Gastrocnemius medialis (tissue), 4 donors: ENCODE measurements at regions not wholly inside any gene's neighbourhood (a gene's known extent, or its start where the extent isn't known, plus 50 kb on each side); places are given as distances from the start of the nearest gene placed in this dataset.

ENCODE experiments used
- ATAC-seq, 2 donors: fragments of 150-250 bp; one replicate each; pipeline ENCODE4 v1.9.1; 2016
- DNase-seq, 2 donors: peaks; one replicate each; pipeline ENCODE4 v3.0.0-alpha.2; 2019
- H3K27ac ChIP-seq, 4 donors: fragments of 200-600 bp; sonication (generic); 1 replicate in 1 of 4; 2 replicates in 3 of 4; pipeline ENCODE4 v1.5.1; 2016 to 2018; ENCODE audit warnings: mild to moderate bottlenecking in 2 of 4, moderate library complexity in 1 of 4
- H3K27me3 ChIP-seq, 3 donors: fragments of 200-600 bp; sonication (generic) in 2 of 3; 1 replicate in 1 of 3; 2 replicates in 2 of 3; pipeline versions ENCODE4 v1.5.1 to v1.6.0; 2016 to 2019; ENCODE audit warnings: mild to moderate bottlenecking in 1 of 3, moderate library complexity in 1 of 3
- H3K36me3 ChIP-seq, 2 donors: fragments of 200-600 bp; sonication (generic) in 1 of 2; one replicate each; pipeline ENCODE4 v1.5.1; 2017 to 2018
- H3K4me1 ChIP-seq, 2 donors: fragments of 200-600 bp; sonication (generic) in 1 of 2; one replicate each; pipeline ENCODE4 v1.5.1; 2016 to 2017; ENCODE audit warnings: mild to moderate bottlenecking in 2 of 2
- H3K4me3 ChIP-seq, 4 donors: fragments of 200-600 bp; sonication (generic) in 3 of 4; 1 replicate in 1 of 4; 2 replicates in 3 of 4; pipeline ENCODE4 v1.5.1; 2016 to 2019; ENCODE audit warnings: mild to moderate bottlenecking in 2 of 4
- H3K9me3 ChIP-seq, 3 donors: fragments of 200-600 bp; sonication (generic) in 2 of 3; 1 replicate in 1 of 3; 2 replicates in 2 of 3; pipeline ENCODE4 v1.5.1; 2016 to 2019
- CTCF ChIP-seq, 5 experiments: fragments of 450-650 bp in 3 of 5; fragments of 200-600 bp in 2 of 5; sonication (generic) in 2 of 5; IDR thresholded peaks in 4 of 5; conservative IDR thresholded peaks in 1 of 5; 1 replicate in 4 of 5; 2 replicates in 1 of 5; pipeline ENCODE4 v1.5.1; 2016 to 2019; ENCODE audit warnings: antibody characterized with exemption in 5 of 5, mild to moderate bottlenecking in 3 of 5, moderate library complexity in 3 of 5
- POLR2A ChIP-seq, 2 donors: fragments of 450-650 bp; IDR thresholded peaks; one replicate each; pipeline ENCODE4 v1.6.1; 2017; ENCODE audit warnings: antibody characterized with exemption in 2 of 2, mild to moderate bottlenecking in 2 of 2, moderate library complexity in 2 of 2
- in situ Hi-C, 4 donors: fragments of 200-750 bp; cut with MboI; loops; one replicate each; pipeline versions ENCODE4 v1.15.0 to v1.8.0; 2017; ENCODE audit warnings: low sequenced_read_pairs in 4 of 4
- intact Hi-C: fragments of 100-400 bp; cut with DNase I; formaldehyde crosslinking; loops from one replicate; pipeline ENCODE4 v1.15.1; 2023; ENCODE audit warnings: low total_unique reads

DNA sequence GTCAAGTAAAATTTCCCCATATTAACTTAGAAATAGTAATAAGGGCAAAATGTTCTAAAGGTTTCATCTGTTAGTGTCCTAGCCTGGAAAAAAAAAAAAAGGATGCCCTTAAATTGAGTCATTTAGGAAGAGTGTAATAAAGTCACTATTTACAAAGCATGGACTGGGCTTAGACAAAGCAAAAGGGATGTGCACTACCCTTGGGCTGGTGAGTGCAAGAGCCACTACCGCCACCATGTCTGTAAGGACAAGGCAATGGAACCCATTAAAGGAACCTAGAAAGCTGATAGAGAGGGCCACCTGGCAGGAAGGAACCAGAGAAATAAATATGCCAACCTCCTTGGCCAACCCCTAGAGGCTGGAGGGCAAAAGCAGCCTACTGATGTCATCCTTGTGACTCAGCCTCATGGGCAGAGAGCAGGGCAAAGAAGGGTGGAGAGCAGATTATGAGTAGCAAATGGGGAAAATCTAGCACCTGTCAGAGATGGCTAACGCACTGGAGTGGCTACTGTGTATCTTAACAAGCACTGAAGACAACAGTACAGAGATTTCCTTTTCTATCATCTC, 59.5 kb upstream of the FUT8 start:
- peaks cover 13 to 24% of the 10 kb centered on the region in 2 donors for H3K4me1 ChIP-seq
- DNase-seq (peak in 1 of 2 donors; percentile 30), ATAC-seq (peak; percentile 25 to 56)
- in situ Hi-C loops (loop anchor here in 2 of 4 donors (25.0 kb wide), 1 partner anchor 366 kb away; the partner anchor contains the start of gene FNTB (in 2 of the 2)), intact Hi-C loops (no loop called here)
- no peaks in the 10 kb centered on the region for H3K27me3 ChIP-seq
- H3K9me3 ChIP-seq, result no peaks in the 10 kb centered on the region
- H3K36me3 ChIP-seq, result no peaks in the 10 kb centered on the region
- no peak for TF ChIP-seq CTCF (IDR thresholded peaks at IDR 0.05 in 4 of 5, conservative IDR thresholded peaks at IDR 0.05 in 1 of 5)
- TF ChIP-seq POLR2A (IDR thresholded peaks at IDR 0.05), result no peak
- peak overlapping the region in 1 of 4 donors; percentile 18 for H3K27ac ChIP-seq
- H3K4me3 ChIP-seq, result no peak overlapping the region

DNA sequence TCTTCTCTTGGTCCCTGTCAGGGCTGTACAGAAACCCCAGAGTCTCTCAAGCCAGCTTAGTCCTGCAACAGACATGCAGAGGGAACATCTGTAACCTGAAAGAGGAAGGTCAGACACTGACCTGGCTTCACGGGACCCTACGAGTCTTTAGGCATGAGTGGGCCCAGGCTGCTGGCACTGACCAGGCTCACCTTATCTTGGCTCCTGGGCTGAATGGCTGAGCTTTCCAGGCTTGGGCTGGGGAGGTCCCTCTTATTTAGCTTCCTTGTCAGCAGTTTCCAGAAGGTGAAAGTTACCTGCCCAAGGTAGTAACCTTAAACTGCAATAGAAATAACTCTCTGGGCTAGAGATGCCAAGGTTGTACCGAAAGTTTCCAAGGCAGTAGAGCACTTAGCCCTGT, 58.4 kb upstream of the FUT8 start:
- H3K9me3 ChIP-seq, result no peaks in the 10 kb centered on the region
- H3K27ac ChIP-seq, result peak overlapping the region; percentile 42 to 63 (median 58)
- DNase-seq (no peak), ATAC-seq (no peak)
- TF ChIP-seq CTCF (IDR thresholded peaks at IDR 0.05 in 4 of 5, conservative IDR thresholded peaks at IDR 0.05 in 1 of 5) (no peak), POLR2A (IDR thresholded peaks at IDR 0.05) (no peak)
- H3K4me1 ChIP-seq, result peaks cover 14 to 25% of the 10 kb centered on the region in 2 donors
- H3K36me3 ChIP-seq, result no peaks in the 10 kb centered on the region
- in situ Hi-C loops (loop anchor here in 2 of 4 donors (25.0 kb wide), 1 partner anchor 367 kb away; the partner anchor contains the start of gene FNTB (in 2 of the 2)), intact Hi-C loops (no loop called here)
- no peak overlapping the region for H3K4me3 ChIP-seq
- H3K27me3 ChIP-seq, result no peaks in the 10 kb centered on the region

DNA sequence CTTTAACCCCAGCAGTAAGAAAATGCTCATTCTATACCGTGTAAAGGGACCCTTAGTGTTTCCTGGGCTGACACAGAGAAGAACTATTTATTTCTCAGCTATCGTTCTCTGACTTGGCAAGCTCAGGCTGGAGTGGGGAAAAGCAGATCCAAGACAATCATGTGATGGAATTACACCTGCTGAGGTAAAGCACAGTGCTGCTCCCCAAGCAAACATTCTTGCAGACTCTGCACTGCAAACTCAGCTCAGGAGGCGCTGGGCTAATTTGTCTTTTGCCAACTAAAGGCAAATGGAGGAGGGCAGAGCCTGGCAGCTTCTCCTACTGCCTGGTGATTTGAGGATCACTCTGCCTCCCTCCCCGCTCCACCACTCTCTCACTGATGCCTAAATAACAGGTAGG, 57.8 kb upstream of the FUT8 start:
- intact Hi-C loops, result no loop called here
- peak; percentile 36 to 42 for ATAC-seq
- TF ChIP-seq POLR2A (IDR thresholded peaks at IDR 0.05), result no peak
- TF ChIP-seq CTCF (IDR thresholded peaks at IDR 0.05 in 4 of 5, conservative IDR thresholded peaks at IDR 0.05 in 1 of 5), result no peak

DNA sequence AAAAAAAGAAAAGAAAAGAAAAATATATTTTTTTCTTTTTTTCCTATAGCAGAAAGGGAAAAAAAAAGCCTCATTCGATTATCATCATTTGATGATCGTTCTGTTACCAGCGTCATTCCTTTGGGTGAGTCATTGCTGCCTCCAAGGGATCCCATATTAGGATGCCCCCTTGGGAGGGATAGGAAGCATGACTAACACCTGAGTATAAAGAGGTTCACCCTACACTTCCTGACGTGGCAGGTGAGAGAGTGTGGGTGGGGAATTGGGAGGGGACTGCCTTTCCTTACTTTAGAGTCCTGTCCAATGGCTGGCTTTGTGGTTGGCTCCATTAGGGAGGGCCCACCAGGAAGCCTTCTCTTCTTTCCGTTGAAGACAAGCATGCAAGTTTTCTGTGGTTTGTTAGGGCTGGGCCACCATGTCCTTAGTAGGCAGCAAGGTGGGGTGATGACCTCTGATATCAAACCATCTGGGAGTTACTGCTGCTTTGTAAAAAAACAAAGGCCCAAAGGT, 56.1 kb upstream of the FUT8 start:
- intact Hi-C loops, result no loop called here
- Histone ChIP-seq H3K4me1 (peaks cover 33 to 43% of the 10 kb centered on the region in 2 donors), H3K27ac (peak overlapping the region in 3 of 4 donors; percentile 49 to 62 (median 61)), H3K27me3 (no peaks in the 10 kb centered on the region), H3K4me3 (no peak overlapping the region), H3K9me3 (no peaks in the 10 kb centered on the region), H3K36me3 (no peaks in the 10 kb centered on the region)
- in situ Hi-C loops, result loop anchor here in 2 of 4 donors (25.0 kb wide), 1 partner anchor 369 kb away; the partner anchor contains the start of gene FNTB (in 2 of the 2)
- DNase-seq (no peak), ATAC-seq (no peak)
- TF ChIP-seq POLR2A (IDR thresholded peaks at IDR 0.05), result no peak
- TF ChIP-seq CTCF (IDR thresholded peaks at IDR 0.05 in 4 of 5, conservative IDR thresholded peaks at IDR 0.05 in 1 of 5), result no peak

More for the DNA sequence above, 57.8 kb upstream of the FUT8 start:
- H3K4me3 ChIP-seq, result no peak overlapping the region
- H3K9me3 ChIP-seq, result no peaks in the 10 kb centered on the region
- DNase-seq, result no peak
- H3K27me3 ChIP-seq, result no peaks in the 10 kb centered on the region
- peak overlapping the region; percentile 42 to 63 (median 58) for H3K27ac ChIP-seq
- in situ Hi-C loops, result loop anchor here in 2 of 4 donors (25.0 kb wide), 1 partner anchor 367 kb away; the partner anchor contains the start of gene FNTB (in 2 of the 2)
- peaks cover 20 to 31% of the 10 kb centered on the region in 2 donors for H3K4me1 ChIP-seq
- no peaks in the 10 kb centered on the region for H3K36me3 ChIP-seq
